BLaER1 treated with 17β-estradiol and CSF1 and Interleukin-3, amounts not matched to agents 10 nM and 100 nM (cell line): ENCODE measurements at regions not wholly inside any gene's neighbourhood (a gene's known extent, or its start where the extent isn't known, plus 50 kb on each side); places are given as distances from the start of the nearest gene placed in this dataset.
A peak's percentile ranks its signal among the peaks of the same experiment; 100 is the strongest.

ENCODE experiments used
- H3K27ac ChIP-seq, 11 experiments: shearing (Covaris generic); formaldehyde crosslinking; 2 replicates each; pipeline ENCODE4 v1.8.1; 2022
- H3K27me3 ChIP-seq, 11 experiments: shearing (Covaris generic); formaldehyde crosslinking; 2 replicates each; pipeline ENCODE4 v1.8.1; 2022
- H3K36me3 ChIP-seq, 11 experiments: shearing (Covaris generic); formaldehyde crosslinking; 2 replicates each; pipeline ENCODE4 v1.8.1; 2022
- H3K4me1 ChIP-seq, 10 experiments: shearing (Covaris generic); formaldehyde crosslinking; 2 replicates each; pipeline ENCODE4 v1.8.1; 2022
- H3K4me2 ChIP-seq, 11 experiments: shearing (Covaris generic); formaldehyde crosslinking; 2 replicates each; pipeline ENCODE4 v1.8.1; 2022
- H3K4me3 ChIP-seq, 10 experiments: shearing (Covaris generic); formaldehyde crosslinking; 2 replicates each; pipeline ENCODE4 v1.8.1; 2022
- H3K9ac ChIP-seq, 11 experiments: shearing (Covaris generic); formaldehyde crosslinking; 2 replicates each; pipeline ENCODE4 v1.8.1; 2022
- H3K9me3 ChIP-seq, 11 experiments: shearing (Covaris generic); formaldehyde crosslinking; replicated peaks in 1 of 11; 2 replicates each; pipeline ENCODE4 v1.8.1; 2022
- H4K20me1 ChIP-seq, 11 experiments: shearing (Covaris generic); formaldehyde crosslinking; 2 replicates each; pipeline ENCODE4 v1.8.1; 2022
- Cebpa-rat ChIP-seq, 11 experiments: shearing (Covaris generic); IDR thresholded peaks; 2 replicates each; pipeline ENCODE4 v1.8.1; 2022

DNA sequence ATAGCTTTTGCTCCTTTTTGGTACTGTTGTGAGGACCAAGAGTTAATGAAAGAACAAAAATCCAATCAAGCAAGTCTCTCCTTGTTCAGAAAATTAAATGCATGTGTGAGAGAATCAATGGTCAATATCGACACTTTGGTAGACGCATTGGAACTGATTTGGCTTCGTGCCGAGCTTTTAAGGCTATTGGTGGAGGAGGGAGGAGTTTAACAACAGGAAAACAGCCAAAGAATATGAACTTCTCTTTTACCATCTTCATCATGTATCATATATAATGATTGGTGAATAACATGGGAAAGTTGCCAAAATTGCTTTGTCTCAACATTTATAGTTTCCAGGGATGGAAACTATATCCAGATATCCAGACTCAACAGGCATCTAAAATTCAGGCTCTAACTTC, 266.5 kb upstream of the CITED2 start:
- H3K4me2 ChIP-seq: peak overlapping the region; percentile 33 to 83 (median 69)
- peaks cover 21 to 28% (median 24%) of the 10 kb centered on the region in 10 experiments for H3K4me1 ChIP-seq
- H3K9ac ChIP-seq: no peak overlapping the region
- H3K4me3 ChIP-seq: no peak overlapping the region
- H3K27ac ChIP-seq: peak overlapping the region in 2 of 11 experiments; percentile 35 to 42; a peak in 3 of 22 replicates
- no peaks in the 10 kb centered on the region for H3K36me3 ChIP-seq
- H4K20me1 ChIP-seq: no peaks in the 10 kb centered on the region
- no peak for TF ChIP-seq Cebpa-rat (IDR thresholded peaks at IDR 0.05)
- H3K27me3 ChIP-seq: no peaks in the 10 kb centered on the region
- H3K9me3 ChIP-seq: peaks cover 0 to 7% (median 0%) of the 10 kb centered on the region in 11 experiments; a peak in 1 of 22 replicates

DNA sequence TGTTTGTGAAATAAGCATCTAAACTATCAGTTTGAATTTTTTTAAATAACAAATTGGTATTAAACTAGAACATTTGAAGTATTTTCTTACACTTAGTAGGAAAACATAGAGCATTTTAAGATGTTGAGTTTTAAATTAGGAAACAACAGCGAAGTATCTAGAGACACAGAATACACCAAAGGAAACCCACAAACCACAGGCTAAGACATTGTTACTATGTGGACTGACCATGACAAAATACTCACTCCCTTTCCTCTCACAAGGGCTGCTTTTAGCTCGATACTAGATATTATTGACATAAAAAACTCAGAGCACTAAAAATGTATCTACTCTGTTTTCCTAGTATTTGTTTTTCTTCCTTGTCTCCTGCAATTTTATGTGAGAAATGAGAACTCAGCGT, 266.0 kb upstream of the CITED2 start:
- TF ChIP-seq Cebpa-rat (IDR thresholded peaks at IDR 0.05): no peak
- Histone ChIP-seq H3K9me3 (peaks cover 0 to 7% (median 0%) of the 10 kb centered on the region in 11 experiments; a peak in 1 of 22 replicates), H3K4me2 (peak overlapping the region; percentile 33 to 83 (median 69)), H3K4me3 (no peak overlapping the region), H3K27ac (peak overlapping the region in 2 of 11 experiments; percentile 35 to 42; a peak in 3 of 22 replicates), H4K20me1 (no peaks in the 10 kb centered on the region), H3K36me3 (no peaks in the 10 kb centered on the region), H3K9ac (no peak overlapping the region), H3K27me3 (no peaks in the 10 kb centered on the region), H3K4me1 (peaks cover 21 to 28% (median 24%) of the 10 kb centered on the region in 10 experiments)

DNA sequence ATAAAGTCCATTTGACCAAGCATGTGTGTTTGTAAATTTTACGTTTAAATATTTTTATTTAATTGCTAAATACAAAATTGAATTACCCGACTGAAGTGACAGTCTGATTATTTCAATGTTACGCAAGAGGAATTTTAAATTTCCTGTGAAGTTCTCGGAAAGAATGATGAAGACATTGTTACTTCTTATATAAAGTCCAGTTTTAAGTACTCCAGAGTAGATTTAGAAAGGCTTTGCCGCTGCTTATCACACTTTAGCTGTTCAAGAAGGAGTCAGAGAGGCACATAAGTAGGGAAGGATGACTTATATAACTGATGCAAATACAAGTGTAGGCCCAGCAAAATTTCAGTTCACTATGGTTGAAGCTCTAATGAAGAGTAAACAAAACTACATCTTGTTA, 265.1 kb upstream of the CITED2 start:
- H3K4me1 ChIP-seq: peaks cover 21 to 28% (median 24%) of the 10 kb centered on the region in 10 experiments
- 0 out of 22 replicates have a peak, but pooled peaks of 2 of the 11 experiments have one; percentile 35 to 55 for TF ChIP-seq Cebpa-rat (IDR thresholded peaks at IDR 0.05)
- H4K20me1 ChIP-seq: no peaks in the 10 kb centered on the region

DNA sequence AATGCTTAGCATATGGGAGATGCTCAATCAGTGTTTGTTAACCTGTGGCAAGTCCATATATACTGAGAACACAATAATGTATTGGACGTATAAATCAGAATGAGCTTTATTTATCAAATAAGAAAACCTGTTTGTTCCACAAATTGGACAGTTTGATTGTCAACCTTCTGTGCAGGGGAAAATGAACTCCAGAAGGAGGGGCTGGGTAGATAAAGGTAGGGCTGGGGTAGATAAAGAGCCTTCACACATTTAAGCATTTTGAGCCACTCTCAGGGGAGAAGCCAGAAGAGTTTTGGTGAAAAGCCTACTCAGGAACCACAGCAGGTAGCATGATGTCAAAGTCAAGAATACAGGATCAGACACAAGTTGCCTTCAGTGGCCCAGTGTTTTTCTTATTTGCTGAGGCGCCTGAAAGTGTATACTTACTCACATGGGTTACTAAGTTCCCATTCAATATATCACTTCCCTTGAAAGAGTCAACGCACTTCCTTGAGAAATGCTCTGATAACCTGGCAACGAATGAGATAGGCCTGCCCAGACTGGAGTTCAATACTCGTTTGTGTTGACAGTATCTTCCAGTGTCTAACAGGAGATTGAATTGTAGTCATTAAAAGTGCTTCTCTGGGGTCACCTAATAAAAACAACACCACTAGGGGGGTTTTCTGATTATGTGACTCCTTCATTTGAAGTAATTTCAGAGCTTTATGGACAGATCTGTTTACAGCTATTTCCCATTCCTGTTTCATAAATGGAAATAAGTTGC, 263.9 kb upstream of the CITED2 start:
- no peak overlapping the region; a peak in 1 of 22 replicates for H3K4me2 ChIP-seq
- no peaks in the 10 kb centered on the region for H3K36me3 ChIP-seq
- H3K27ac ChIP-seq: no peak overlapping the region
- no peak overlapping the region for H3K4me3 ChIP-seq
- H3K4me1 ChIP-seq: peaks cover 21 to 28% (median 23%) of the 10 kb centered on the region in 10 experiments
- no peak for TF ChIP-seq Cebpa-rat (IDR thresholded peaks at IDR 0.05)
- peaks cover 0 to 7% (median 0%) of the 10 kb centered on the region in 11 experiments; a peak in 1 of 22 replicates for H3K9me3 ChIP-seq
- H3K27me3 ChIP-seq: no peaks in the 10 kb centered on the region
- H4K20me1 ChIP-seq: no peaks in the 10 kb centered on the region
- H3K9ac ChIP-seq: no peak overlapping the region

More for the DNA sequence above, 265.1 kb upstream of the CITED2 start:
- no peak overlapping the region for H3K9ac ChIP-seq
- no peak overlapping the region for H3K4me3 ChIP-seq
- H3K36me3 ChIP-seq: no peaks in the 10 kb centered on the region
- no peaks in the 10 kb centered on the region for H3K27me3 ChIP-seq
- peak overlapping the region; percentile 33 to 83 (median 69); a peak in 20 of 22 replicates for H3K4me2 ChIP-seq
- H3K27ac ChIP-seq: no peak overlapping the region; a peak in 1 of 22 replicates
- H3K9me3 ChIP-seq: peaks cover 0 to 7% (median 0%) of the 10 kb centered on the region in 11 experiments; a peak in 1 of 22 replicates

DNA sequence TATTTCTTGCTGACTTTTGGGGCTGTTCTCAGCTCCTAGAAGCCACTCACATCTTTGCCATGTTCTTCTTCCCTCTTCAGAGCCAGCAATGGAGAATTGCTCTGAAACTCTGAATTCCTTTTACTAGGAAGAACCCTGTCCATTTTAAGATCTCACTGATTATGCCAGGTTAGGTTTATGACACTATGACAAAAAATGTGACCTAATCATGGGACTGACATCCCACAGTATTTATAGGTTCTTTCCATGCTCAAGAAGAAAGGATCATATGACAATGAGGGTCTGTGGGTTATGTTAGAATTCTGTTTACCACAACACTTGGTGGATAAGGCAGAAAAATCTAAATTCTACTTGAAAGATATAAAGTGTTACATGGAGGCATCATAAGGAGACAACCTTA, 263.3 kb upstream of the CITED2 start:
- Histone ChIP-seq H3K36me3 (no peaks in the 10 kb centered on the region), H3K4me2 (no peak overlapping the region), H3K4me3 (no peak overlapping the region), H3K9ac (no peak overlapping the region), H3K9me3 (peaks cover 0 to 7% (median 0%) of the 10 kb centered on the region in 11 experiments; a peak in 1 of 22 replicates), H3K27me3 (no peaks in the 10 kb centered on the region), H3K4me1 (peaks cover 21 to 28% (median 23%) of the 10 kb centered on the region in 10 experiments), H4K20me1 (no peaks in the 10 kb centered on the region), H3K27ac (no peak overlapping the region)
- TF ChIP-seq Cebpa-rat (IDR thresholded peaks at IDR 0.05): no peak

DNA sequence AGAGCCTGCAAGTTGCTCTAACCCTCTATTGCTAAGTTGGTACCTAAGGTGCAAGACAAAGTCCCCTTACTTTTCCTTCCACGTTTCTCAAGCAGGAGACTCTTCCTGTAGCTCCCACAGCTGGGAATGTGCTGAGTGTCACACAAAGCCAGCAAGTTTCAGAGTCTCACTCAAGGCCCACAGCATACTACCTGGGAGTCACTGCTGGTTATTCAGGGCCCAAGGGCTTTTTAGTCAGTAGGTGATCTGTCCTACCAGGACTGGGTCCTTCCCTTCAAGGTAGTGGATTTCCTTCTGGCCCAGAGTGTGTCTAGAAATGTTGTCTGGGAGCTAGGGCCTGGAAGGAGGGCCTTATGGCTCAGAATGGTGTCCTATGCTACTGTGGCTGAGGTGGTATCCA, 261.9 kb upstream of the CITED2 start:
- no peaks in the 10 kb centered on the region for H4K20me1 ChIP-seq
- H3K36me3 ChIP-seq: no peaks in the 10 kb centered on the region
- no peak overlapping the region for H3K4me2 ChIP-seq
- no peak for TF ChIP-seq Cebpa-rat (IDR thresholded peaks at IDR 0.05)
- no peak overlapping the region for H3K9ac ChIP-seq
- no peak overlapping the region for H3K27ac ChIP-seq
- no peak overlapping the region for H3K4me3 ChIP-seq
- H3K9me3 ChIP-seq: peaks cover 0 to 7% (median 0%) of the 10 kb centered on the region in 11 experiments; a peak in 1 of 22 replicates
- H3K27me3 ChIP-seq: no peaks in the 10 kb centered on the region
- H3K4me1 ChIP-seq: peaks cover 19 to 25% (median 21%) of the 10 kb centered on the region in 10 experiments

DNA sequence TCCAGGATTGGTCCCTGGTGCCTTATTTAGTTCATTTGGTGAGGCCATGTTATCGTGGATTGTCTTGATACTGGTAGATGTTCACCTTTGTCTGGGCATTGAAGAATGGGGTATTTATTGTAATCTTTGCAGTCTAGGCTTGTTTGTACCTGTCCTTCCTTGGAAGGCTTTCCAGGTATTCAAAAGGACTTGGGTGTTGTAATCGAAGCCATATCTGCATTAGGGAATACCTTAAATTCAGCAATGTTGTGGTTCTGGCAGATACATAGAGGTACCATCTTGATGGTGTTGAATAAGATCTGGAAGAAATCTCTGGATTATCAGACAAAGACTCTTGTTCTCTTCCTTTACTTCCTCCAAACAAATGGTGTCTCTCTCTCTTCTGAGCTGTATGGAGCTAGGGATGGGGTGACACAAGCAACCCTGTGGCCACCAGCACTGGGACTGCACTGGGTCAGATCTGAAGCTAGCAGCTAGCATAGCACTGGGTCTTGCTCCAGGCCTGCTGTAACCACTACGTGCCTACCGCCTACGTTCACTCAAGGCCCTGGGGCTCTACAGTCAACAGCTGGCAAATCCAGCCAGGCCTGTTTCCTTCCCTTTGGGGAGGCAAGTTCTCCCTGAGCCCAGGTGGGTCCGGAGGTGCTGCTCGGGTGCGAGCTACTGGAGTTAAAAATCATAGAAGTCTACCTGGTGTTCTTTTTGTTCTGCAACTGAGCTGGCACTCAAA, 261.1 kb upstream of the CITED2 start:
- H4K20me1 ChIP-seq: no peaks in the 10 kb centered on the region
- no peak overlapping the region for H3K27ac ChIP-seq
- H3K4me2 ChIP-seq: no peak overlapping the region
- H3K4me3 ChIP-seq: no peak overlapping the region
- peaks cover 11 to 17% (median 12%) of the 10 kb centered on the region in 10 experiments for H3K4me1 ChIP-seq
- no peak overlapping the region for H3K9ac ChIP-seq
- no peaks in the 10 kb centered on the region for H3K27me3 ChIP-seq
- TF ChIP-seq Cebpa-rat (IDR thresholded peaks at IDR 0.05): no peak
- H3K36me3 ChIP-seq: no peaks in the 10 kb centered on the region
- peaks cover 0 to 7% (median 0%) of the 10 kb centered on the region in 11 experiments; a peak in 1 of 22 replicates for H3K9me3 ChIP-seq

DNA sequence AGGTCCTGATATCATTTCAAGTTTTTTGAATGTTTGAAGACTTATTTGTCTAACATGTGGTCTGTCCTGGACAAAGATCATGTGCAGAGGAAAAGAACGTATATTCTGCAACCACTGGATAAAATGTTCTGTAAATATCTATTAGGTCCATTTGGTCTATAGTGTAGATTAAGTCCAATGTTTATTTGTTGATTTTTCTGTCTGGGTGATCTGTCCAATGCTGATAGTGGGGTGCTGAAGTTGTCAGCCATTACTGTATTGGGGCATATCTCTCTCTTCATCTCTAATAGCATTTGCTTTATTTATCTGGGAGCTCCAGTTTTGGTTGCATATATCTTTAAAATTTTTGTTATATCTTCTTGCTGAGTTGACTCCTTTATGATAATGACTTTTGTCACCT, 258.4 kb upstream of the CITED2 start:
- Histone ChIP-seq H3K4me1 (no peaks in the 10 kb centered on the region), H3K4me3 (no peak overlapping the region), H3K36me3 (no peaks in the 10 kb centered on the region), H3K27ac (no peak overlapping the region), H3K4me2 (no peak overlapping the region), H3K27me3 (no peaks in the 10 kb centered on the region), H3K9ac (no peak overlapping the region), H4K20me1 (no peaks in the 10 kb centered on the region), H3K9me3 (peaks cover 0 to 7% (median 0%) of the 10 kb centered on the region in 11 experiments; a peak in 1 of 22 replicates)
- no peak for TF ChIP-seq Cebpa-rat (IDR thresholded peaks at IDR 0.05)

DNA sequence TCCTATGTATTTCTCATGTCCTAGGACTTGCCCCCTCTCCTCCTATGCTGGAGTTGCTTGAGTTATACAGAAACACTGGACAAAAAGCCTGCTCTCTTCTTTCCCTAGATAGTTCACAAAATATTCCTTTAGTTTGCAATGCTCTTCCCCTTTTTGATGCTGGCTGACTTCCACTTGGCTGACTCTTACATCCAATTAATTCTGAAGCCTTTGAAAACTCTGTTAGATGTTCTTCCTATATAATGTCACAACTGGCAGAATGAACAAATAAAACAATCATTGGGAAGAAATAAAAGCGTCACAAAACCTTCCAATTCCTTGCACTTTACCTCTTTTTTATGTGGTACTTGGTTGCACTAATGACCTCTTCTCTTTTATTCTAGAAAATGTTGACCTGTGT, 253.8 kb upstream of the CITED2 start:
- no peak overlapping the region for H3K4me3 ChIP-seq

More for the DNA sequence above, 253.8 kb upstream of the CITED2 start:
- Histone ChIP-seq H3K4me1 (peaks cover 0 to 24% (median 11%) of the 10 kb centered on the region in 10 experiments; a peak in 18 of 20 replicates), H4K20me1 (no peaks in the 10 kb centered on the region), H3K9me3 (no peaks in the 10 kb centered on the region), H3K36me3 (no peaks in the 10 kb centered on the region), H3K4me2 (no peak overlapping the region; a peak in 1 of 22 replicates), H3K27me3 (no peaks in the 10 kb centered on the region), H3K27ac (no peak overlapping the region), H3K9ac (no peak overlapping the region)
- no peak for TF ChIP-seq Cebpa-rat (IDR thresholded peaks at IDR 0.05)
